AG04450 (cell line): ENCODE measurements at regions not wholly inside any gene's neighbourhood (a gene's known extent, or its start where the extent isn't known, plus 50 kb on each side); places are given as distances from the start of the nearest gene placed in this dataset.

Experiments used
- CTCF ChIA-PET: fragments of 300-600, 350-600 bp; formaldehyde crosslinking; extraction: SDS; loops from one replicate; lab custom pipeline; 2022; ENCODE audit warnings: antibody characterized with exemption, inconsistent platforms; lab: Charles Lee
- POLR2A ChIA-PET: fragments of 350-600 bp; formaldehyde crosslinking; extraction: SDS; loops from one replicate; lab custom pipeline; 2021; ENCODE audit warnings: antibody characterized with exemption, inconsistent platforms; lab: Yijun Ruan, JAX
- DNase-seq: peaks from one replicate; pipeline ENCODE4 v3.0.0-alpha.2; 2011; ENCODE audit warnings: low read depth, low spot score
- H3K27ac ChIP-seq: one replicate; pipeline ENCODE4 v1.5.1; 2012; ENCODE audit warnings: low read depth, low read length, control low read depth
- H3K27me3 ChIP-seq: one replicate; pipeline ENCODE4 v1.6.0; 2012; ENCODE audit warnings: low read length; ENCODE audit not compliant: control insufficient read depth, insufficient read depth
- H3K4me3 ChIP-seq: 2 replicates; pipeline ENCODE4 v1.5.1; 2011; ENCODE audit warnings: mild to moderate bottlenecking, low read depth, low read length, control low read depth
- H3K9me3 ChIP-seq: 2 replicates; pipeline ENCODE4 v1.5.1; 2012; ENCODE audit warnings: low read length; ENCODE audit not compliant: control insufficient read depth, insufficient read depth
- TF ChIP-seq, protein P1 (sequence below): IDR thresholded peaks from 2 replicates; pipeline ENCODE4 v1.5.1; 2011; ENCODE audit warnings: low read depth, low read length, control low read depth, inconsistent platforms

DNA sequence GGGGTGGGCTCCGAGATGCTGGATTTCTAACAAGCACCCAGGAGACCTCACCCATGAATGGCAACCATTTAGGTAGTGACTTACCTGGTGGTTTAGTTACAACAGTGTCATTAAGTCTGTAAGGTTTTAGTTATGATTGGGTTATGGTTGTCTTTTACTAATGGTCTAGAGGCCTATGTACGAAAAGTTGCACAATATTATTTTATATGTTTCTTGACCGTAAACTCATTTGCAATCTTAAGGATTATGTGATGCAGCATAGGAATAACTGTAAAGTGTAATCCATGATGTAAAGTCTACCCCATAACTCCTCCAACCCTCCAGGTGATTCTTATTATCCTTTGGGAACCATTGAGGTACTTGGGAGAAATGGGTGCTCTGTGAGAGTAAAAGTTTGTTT, 155.4 kb upstream of the ZEB2 start:
- POLR2A ChIA-PET: no interaction called here
- no peak overlapping the region for H3K4me3 ChIP-seq
- H3K9me3 ChIP-seq: no peaks in the 10 kb centered on the region
- DNase-seq: no peak
- TF ChIP-seq, protein P1, sequence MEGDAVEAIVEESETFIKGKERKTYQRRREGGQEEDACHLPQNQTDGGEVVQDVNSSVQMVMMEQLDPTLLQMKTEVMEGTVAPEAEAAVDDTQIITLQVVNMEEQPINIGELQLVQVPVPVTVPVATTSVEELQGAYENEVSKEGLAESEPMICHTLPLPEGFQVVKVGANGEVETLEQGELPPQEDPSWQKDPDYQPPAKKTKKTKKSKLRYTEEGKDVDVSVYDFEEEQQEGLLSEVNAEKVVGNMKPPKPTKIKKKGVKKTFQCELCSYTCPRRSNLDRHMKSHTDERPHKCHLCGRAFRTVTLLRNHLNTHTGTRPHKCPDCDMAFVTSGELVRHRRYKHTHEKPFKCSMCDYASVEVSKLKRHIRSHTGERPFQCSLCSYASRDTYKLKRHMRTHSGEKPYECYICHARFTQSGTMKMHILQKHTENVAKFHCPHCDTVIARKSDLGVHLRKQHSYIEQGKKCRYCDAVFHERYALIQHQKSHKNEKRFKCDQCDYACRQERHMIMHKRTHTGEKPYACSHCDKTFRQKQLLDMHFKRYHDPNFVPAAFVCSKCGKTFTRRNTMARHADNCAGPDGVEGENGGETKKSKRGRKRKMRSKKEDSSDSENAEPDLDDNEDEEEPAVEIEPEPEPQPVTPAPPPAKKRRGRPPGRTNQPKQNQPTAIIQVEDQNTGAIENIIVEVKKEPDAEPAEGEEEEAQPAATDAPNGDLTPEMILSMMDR: no peak
- CTCF ChIA-PET: no interaction called here
- H3K27ac ChIP-seq: no peak overlapping the region
- no peaks in the 10 kb centered on the region for H3K27me3 ChIP-seq

DNA sequence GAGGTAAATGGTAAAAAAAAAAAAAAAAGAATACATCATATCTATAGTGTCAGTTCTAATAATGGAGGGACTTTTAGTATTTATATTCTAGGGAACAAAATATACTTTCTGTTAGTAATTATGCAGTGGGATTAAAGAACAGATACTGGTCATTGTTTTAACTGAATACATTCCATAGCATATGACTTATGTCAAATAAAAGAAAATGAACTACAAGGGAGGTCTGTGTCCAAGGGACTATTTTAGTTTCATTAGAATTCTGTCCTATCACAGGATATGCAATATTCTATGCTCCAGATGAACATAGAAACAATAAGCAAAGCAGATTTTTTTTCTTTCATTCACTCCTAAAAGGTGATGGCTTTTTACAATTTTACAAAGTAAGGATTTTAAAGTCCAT, 154.2 kb upstream of the ZEB2 start:
- Histone ChIP-seq H3K9me3 (no peaks in the 10 kb centered on the region), H3K27ac (no peak overlapping the region), H3K4me3 (no peak overlapping the region), H3K27me3 (no peaks in the 10 kb centered on the region)
- no peak for DNase-seq
- ChIA-PET CTCF (no interaction called here), POLR2A (no interaction called here)
- TF ChIP-seq, protein P1: no peak

DNA sequence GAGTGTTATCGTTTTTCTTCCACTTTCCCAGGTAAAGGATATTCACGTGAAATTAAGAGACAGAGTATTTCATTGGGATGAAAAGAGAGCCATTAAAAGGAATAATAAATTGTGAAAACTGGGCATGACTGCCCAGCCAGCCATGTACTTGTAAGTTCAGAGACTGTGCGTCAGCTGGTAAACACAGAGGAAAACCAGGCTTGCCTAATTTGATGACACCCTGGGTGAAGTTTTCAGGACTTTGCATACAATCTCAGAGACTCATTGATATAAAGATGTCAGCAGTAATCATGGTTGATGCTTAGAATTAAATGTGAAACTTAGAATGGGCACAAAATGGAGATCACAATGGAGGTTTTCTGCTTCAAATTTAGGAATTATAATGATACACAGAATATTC, 153.5 kb upstream of the ZEB2 start:
- no peaks in the 10 kb centered on the region for H3K9me3 ChIP-seq
- TF ChIP-seq, protein P1: no peak
- ChIA-PET POLR2A (no interaction called here), CTCF (no interaction called here)
- no peak overlapping the region for H3K4me3 ChIP-seq
- H3K27ac ChIP-seq: no peak overlapping the region
- H3K27me3 ChIP-seq: no peaks in the 10 kb centered on the region
- DNase-seq: no peak

DNA sequence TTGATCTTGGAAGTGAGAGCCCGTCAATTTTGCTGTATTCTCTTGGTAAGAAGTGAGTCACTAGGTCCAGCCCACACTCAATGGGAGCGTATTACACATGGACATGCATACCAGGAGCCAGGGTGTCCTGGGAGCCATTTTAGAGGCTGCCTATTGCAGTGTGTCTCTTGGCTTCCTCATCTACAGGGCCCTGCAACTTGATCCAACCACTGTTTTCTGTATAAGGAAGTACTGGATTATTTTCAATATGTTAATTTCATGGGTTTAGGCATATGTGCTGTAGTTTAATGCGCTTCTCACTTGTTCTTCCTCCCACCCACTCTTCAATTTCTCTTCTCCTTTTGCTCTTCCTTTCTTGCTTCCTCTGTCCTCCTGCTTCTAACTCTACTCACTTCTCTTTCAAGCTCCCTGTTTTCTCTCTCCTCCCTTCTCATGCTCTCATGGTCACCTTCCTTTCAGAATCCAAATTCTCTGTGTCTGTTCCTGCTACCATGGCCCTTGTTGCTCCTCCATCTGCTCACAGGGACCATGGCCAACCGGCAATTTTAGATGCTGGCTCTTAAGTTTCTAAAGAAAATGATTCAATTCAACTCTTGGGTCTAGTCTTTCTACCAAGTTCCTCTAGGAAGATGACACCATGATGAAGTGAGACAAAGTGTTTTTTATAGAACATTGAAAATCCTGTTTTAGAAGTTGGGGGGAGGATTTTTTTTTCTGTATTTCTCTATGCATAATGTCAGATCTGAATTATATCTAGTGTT, 152.0 kb upstream of the ZEB2 start:
- CTCF ChIA-PET: no interaction called here
- Histone ChIP-seq H3K27me3 (no peaks in the 10 kb centered on the region), H3K4me3 (no peak overlapping the region), H3K27ac (no peak overlapping the region), H3K9me3 (no peaks in the 10 kb centered on the region)
- TF ChIP-seq, protein P1: no peak
- POLR2A ChIA-PET: no interaction called here
- DNase-seq: no peak

DNA sequence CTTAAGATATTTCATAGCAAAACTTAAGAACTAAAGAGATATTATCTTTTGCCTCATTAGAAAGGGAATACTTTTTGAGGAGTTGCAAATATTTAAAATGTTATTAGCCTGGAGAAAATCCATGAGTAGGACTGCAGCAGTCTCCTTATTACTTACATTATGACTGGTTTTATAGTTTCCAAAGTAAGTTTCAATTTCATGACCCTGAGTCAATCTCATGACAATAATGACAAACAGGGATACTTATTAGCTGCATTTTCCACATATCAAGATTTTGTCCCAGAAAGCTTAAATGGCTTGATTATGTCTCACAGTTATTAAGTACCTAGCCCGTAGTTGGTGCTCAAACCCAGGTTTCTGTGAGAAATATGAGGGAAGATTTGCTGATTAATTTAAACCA, 150.8 kb upstream of the ZEB2 start:
- ChIA-PET POLR2A (no interaction called here), CTCF (no interaction called here)
- Histone ChIP-seq H3K27me3 (no peaks in the 10 kb centered on the region), H3K4me3 (no peak overlapping the region), H3K9me3 (no peaks in the 10 kb centered on the region), H3K27ac (no peak overlapping the region)
- DNase-seq: no peak
- TF ChIP-seq, protein P1: no peak
